ENCODE measurements at regions not wholly inside any gene's neighbourhood (a gene's known extent, or its start where the extent isn't known, plus 50 kb on each side); places are given as distances from the start of the nearest gene placed in this dataset.

DNA sequence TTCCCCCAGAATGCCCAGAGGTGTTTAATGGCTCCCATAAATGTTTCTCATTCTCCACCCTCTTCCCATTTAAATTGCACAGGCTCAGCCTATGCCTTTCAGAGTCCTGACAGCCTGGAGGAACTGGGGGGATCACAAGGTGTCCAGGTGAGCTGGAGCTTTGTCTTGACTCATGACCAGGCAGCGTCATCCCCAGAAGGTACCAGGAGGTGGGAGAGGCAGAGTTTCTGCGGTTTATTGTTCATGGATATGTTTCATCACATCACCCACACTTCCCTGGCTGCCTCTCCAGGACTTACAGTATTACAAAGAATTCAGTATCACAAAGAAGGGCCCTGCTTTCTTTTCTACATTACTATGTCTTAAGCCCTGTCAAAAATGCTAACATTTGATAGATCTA, 103.2 kb upstream of the GALNT18 start:
- TF ChIP-seq, protein P1, sequence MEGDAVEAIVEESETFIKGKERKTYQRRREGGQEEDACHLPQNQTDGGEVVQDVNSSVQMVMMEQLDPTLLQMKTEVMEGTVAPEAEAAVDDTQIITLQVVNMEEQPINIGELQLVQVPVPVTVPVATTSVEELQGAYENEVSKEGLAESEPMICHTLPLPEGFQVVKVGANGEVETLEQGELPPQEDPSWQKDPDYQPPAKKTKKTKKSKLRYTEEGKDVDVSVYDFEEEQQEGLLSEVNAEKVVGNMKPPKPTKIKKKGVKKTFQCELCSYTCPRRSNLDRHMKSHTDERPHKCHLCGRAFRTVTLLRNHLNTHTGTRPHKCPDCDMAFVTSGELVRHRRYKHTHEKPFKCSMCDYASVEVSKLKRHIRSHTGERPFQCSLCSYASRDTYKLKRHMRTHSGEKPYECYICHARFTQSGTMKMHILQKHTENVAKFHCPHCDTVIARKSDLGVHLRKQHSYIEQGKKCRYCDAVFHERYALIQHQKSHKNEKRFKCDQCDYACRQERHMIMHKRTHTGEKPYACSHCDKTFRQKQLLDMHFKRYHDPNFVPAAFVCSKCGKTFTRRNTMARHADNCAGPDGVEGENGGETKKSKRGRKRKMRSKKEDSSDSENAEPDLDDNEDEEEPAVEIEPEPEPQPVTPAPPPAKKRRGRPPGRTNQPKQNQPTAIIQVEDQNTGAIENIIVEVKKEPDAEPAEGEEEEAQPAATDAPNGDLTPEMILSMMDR (IDR thresholded peaks at IDR 0.05; ENCODE audit: borderline replicate concordance, extremely low read depth, low read length, poor library complexity, severe bottlenecking): no peak
- no peak for TF ChIP-seq EZH2 (IDR thresholded peaks at IDR 0.05; ENCODE audit: borderline replicate concordance, low read depth, low read length, severe bottlenecking)

Data from DND-41 (cell line).